ENCODE measurements at regions not wholly inside any gene's neighbourhood (a gene's known extent, or its start where the extent isn't known, plus 50 kb on each side); places are given as distances from the start of the nearest gene placed in this dataset.

- DNase-seq (ENCODE audit: low read depth in 3 of 3): no peak
Observed at GRCh38 chr18:40061086-40061485, 1893.9 kb upstream of the PIK3C3 start.

- DNase-seq (ENCODE audit: low read depth in 3 of 3): no peak
Observed at GRCh38 chr18:40060562-40060961, 1894.5 kb upstream of the PIK3C3 start.

- no peak for DNase-seq (ENCODE audit: low read depth in 3 of 3)
Observed at GRCh38 chr18:40058811-40059570, 1896.0 kb upstream of the PIK3C3 start.

GRCh38 chr18:40056079-40056692 lies 1898.8 kb upstream of the PIK3C3 start:
- DNase-seq (ENCODE audit: low read depth in 3 of 3): no peak

GRCh38 chr18:40055262-40055661 lies 1899.8 kb upstream of the PIK3C3 start:
- no peak for DNase-seq (ENCODE audit: low read depth in 3 of 3)

GRCh38 chr18:40049716-40050115 lies 1905.3 kb upstream of the PIK3C3 start:
- no peak for DNase-seq (ENCODE audit: low read depth in 3 of 3)

- DNase-seq (ENCODE audit: low read depth in 3 of 3): no peak
Observed at GRCh38 chr18:40048886-40049650, 1906.0 kb upstream of the PIK3C3 start.

GRCh38 chr18:40048253-40048652 lies 1906.8 kb upstream of the PIK3C3 start:
- no peak for DNase-seq (ENCODE audit: low read depth in 3 of 3)

GRCh38 chr18:40046596-40046995 lies 1908.4 kb upstream of the PIK3C3 start:
- DNase-seq (ENCODE audit: low read depth in 3 of 3): no peak

GRCh38 chr18:40041951-40042350 lies 1913.1 kb upstream of the PIK3C3 start:
- DNase-seq (ENCODE audit: low read depth in 3 of 3): no peak

- no peak for DNase-seq (ENCODE audit: low read depth in 3 of 3)
Observed at GRCh38 chr18:40040574-40040973, 1914.5 kb upstream of the PIK3C3 start.

- no peak for DNase-seq (ENCODE audit: low read depth in 3 of 3)
Observed at GRCh38 chr18:40037356-40037755, 1917.7 kb upstream of the PIK3C3 start.

GRCh38 chr18:40036861-40037260 lies 1918.2 kb upstream of the PIK3C3 start:
- no peak for DNase-seq (ENCODE audit: low read depth in 3 of 3)

- no peak for DNase-seq (ENCODE audit: low read depth in 3 of 3)
Observed at GRCh38 chr18:40035966-40036365, 1919.1 kb upstream of the PIK3C3 start.

- DNase-seq (ENCODE audit: low read depth in 3 of 3): no peak
Observed at GRCh38 chr18:40032076-40032475, 1923.0 kb upstream of the PIK3C3 start.

- DNase-seq (ENCODE audit: low read depth in 3 of 3): no peak
Observed at GRCh38 chr18:40031435-40031834, 1923.6 kb upstream of the PIK3C3 start.

- no peak for DNase-seq (ENCODE audit: low read depth in 3 of 3)
Observed at GRCh38 chr18:40019797-40020392, 1935.1 kb upstream of the PIK3C3 start.

- no peak for DNase-seq (ENCODE audit: low read depth in 3 of 3)
Observed at GRCh38 chr18:40018266-40018665, 1936.8 kb upstream of the PIK3C3 start.

GRCh38 chr18:40017021-40017420 lies 1938.0 kb upstream of the PIK3C3 start:
- no peak for DNase-seq (ENCODE audit: low read depth in 3 of 3)

GRCh38 chr18:40016405-40016804 lies 1938.6 kb upstream of the PIK3C3 start:
- no peak for DNase-seq (ENCODE audit: low read depth in 3 of 3)

GRCh38 chr18:40013001-40013609 lies 1941.9 kb upstream of the PIK3C3 start:
- no peak for DNase-seq (ENCODE audit: low read depth in 3 of 3)

GRCh38 chr18:40011201-40011600 lies 1943.8 kb upstream of the PIK3C3 start:
- DNase-seq (ENCODE audit: low read depth in 3 of 3): no peak

Data from stimulated activated CD4-positive, alpha-beta T cell treated with anti-CD3 and anti-CD28 coated beads, TNF-alpha, amount 100 ng/mL, for 48 hours (primary cell).